ENCODE measurements at regions not wholly inside any gene's neighbourhood (a gene's known extent, or its start where the extent isn't known, plus 50 kb on each side); places are given as distances from the start of the nearest gene placed in this dataset.

DNA sequence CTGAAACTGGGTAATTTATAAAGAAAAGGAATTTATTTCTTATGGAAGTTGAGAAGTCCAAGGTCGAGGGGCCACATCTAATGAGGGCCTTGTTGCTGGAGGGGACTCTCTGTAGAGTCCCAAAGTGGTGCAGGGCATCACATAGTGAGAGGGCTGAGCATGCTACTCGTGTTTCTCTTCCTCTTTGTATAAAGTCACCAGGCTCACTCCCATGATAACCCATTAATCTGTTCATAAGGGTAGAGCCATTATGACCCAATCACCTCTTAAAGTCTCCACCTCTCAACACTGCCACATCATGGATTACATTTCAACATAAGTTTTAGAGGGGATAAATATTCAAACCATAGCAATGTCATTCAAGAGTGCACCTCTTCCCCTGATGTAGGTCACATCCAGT lies 79.1 kb upstream of the ATP2B1 start:
- no peaks in the 10 kb centered on the region for H3K9me3 ChIP-seq
- ATAC-seq (ENCODE audit: insufficient number of reproducible peaks, low FRiP score, low read depth): no peak
- H3K4me1 ChIP-seq (ENCODE audit: control insufficient read depth in 1 of 2, low read depth in 2 of 2): no peaks in the 10 kb centered on the region
- TF ChIP-seq, protein P1, sequence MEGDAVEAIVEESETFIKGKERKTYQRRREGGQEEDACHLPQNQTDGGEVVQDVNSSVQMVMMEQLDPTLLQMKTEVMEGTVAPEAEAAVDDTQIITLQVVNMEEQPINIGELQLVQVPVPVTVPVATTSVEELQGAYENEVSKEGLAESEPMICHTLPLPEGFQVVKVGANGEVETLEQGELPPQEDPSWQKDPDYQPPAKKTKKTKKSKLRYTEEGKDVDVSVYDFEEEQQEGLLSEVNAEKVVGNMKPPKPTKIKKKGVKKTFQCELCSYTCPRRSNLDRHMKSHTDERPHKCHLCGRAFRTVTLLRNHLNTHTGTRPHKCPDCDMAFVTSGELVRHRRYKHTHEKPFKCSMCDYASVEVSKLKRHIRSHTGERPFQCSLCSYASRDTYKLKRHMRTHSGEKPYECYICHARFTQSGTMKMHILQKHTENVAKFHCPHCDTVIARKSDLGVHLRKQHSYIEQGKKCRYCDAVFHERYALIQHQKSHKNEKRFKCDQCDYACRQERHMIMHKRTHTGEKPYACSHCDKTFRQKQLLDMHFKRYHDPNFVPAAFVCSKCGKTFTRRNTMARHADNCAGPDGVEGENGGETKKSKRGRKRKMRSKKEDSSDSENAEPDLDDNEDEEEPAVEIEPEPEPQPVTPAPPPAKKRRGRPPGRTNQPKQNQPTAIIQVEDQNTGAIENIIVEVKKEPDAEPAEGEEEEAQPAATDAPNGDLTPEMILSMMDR (IDR thresholded peaks at IDR 0.05): no peak
- no peaks in the 10 kb centered on the region for H3K36me3 ChIP-seq
- no peak overlapping the region for H3K27ac ChIP-seq
- H3K4me3 ChIP-seq: no peak overlapping the region
- H3K27me3 ChIP-seq (replicated peaks; ENCODE audit: insufficient read depth): no peaks in the 10 kb centered on the region
- no peak for DNase-seq (ENCODE audit: low spot score)

DNA sequence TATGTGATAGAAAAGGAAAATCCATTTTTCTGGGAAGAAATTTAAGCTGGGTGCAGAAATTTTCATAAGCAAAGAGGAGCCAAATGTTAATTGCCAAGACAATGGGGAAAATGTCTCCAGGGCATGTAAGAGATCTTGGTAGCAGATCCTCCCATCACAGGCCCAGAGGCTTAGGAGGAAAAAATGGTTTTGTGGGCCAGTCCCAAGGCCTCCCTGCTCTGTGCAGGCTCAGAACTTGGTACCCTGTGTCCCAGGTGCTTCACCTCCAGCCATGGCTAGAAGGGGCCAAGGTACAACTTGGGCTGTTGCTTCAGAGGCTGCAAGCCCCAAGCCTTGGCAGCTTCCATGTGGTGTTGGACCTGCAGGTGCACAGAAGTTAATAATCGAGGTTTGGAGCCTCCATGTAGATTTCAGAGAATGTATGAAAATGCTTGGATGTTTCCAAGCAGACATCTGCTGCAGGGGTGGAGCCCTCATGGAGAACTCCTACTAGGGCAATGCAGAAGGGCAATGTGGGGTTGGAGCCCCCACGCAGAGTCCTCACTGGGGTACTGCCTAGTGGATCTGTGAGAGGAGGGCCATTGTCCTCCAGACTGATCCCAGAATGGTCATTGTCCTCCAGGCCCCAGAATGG lies 77.7 kb upstream of the ATP2B1 start:
- DNase-seq (ENCODE audit: low spot score) (no peak), ATAC-seq (ENCODE audit: insufficient number of reproducible peaks, low FRiP score, low read depth) (no peak)
- TF ChIP-seq, protein P1 (IDR thresholded peaks at IDR 0.05): no peak
- Histone ChIP-seq H3K4me1 (ENCODE audit: control insufficient read depth in 1 of 2, low read depth in 2 of 2) (no peaks in the 10 kb centered on the region), H3K4me3 (no peak overlapping the region), H3K9me3 (no peaks in the 10 kb centered on the region), H3K27ac (no peak overlapping the region), H3K36me3 (no peaks in the 10 kb centered on the region), H3K27me3 (replicated peaks; ENCODE audit: insufficient read depth) (no peaks in the 10 kb centered on the region)

DNA sequence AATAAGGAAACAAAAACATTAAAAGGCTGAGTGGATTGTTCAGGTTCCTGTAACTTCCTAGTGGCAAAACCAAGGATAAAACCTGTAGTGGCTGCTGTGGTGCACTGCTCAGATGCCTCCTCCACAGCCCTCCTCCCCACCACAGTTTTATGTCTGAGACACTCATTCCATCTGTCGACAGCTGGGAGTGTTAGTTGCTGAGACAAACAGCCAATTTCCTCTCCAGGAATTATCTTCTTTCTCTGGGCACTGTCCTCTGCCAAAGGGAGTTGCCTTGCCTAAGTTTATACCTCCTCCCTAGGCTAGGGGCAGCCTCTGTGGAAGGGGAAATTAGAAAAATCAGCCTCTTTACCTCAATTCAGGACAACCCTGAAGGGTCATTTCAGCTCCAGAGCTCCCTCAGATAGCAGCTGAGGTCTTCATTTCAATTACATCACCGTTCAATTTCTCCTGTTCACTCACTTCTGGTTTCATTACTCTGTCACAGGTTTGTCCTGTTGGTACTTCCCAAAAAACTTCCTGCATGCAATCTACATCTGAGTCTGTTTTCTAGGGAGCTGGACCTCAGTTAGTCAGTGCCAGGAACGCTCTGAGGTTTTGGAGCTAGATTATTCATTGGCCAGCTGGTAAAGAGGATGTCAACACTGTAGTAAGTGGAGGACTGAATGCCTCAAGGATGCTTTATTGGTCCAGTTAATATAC lies 74.9 kb upstream of the ATP2B1 start:
- TF ChIP-seq, protein P1 (IDR thresholded peaks at IDR 0.05): no peak
- ATAC-seq (ENCODE audit: insufficient number of reproducible peaks, low FRiP score, low read depth) (no peak), DNase-seq (ENCODE audit: low spot score) (no peak)
- Histone ChIP-seq H3K9me3 (no peaks in the 10 kb centered on the region), H3K27ac (no peak overlapping the region), H3K4me1 (ENCODE audit: control insufficient read depth in 1 of 2, low read depth in 2 of 2) (no peaks in the 10 kb centered on the region), H3K36me3 (no peaks in the 10 kb centered on the region), H3K4me3 (no peak overlapping the region), H3K27me3 (replicated peaks; ENCODE audit: insufficient read depth) (no peaks in the 10 kb centered on the region)

DNA sequence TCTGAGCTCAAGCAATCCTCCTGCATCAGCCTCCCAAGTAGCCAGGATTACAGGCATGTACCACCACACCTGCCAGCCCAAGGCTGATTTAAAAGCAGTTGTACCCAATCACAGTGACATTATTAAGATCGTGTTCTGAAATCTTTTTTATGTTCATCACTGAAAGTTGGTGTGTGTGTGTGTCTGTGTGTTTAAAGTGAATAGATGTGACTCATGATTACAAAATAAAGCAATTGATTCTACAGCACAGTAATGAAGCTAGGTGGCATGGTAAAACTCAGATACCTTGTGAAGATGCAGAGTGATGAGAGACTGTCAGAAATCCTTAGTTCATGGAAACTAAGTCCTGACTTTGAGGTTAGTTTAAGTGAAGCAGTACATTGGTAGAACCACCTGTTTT lies 74.2 kb upstream of the ATP2B1 start:
- no peaks in the 10 kb centered on the region for H3K9me3 ChIP-seq
- DNase-seq (ENCODE audit: low spot score) (no peak), ATAC-seq (ENCODE audit: insufficient number of reproducible peaks, low FRiP score, low read depth) (no peak)
- no peaks in the 10 kb centered on the region for H3K4me1 ChIP-seq (ENCODE audit: control insufficient read depth in 1 of 2, low read depth in 2 of 2)
- no peak overlapping the region for H3K27ac ChIP-seq
- TF ChIP-seq, protein P1 (IDR thresholded peaks at IDR 0.05): no peak
- H3K36me3 ChIP-seq: no peaks in the 10 kb centered on the region
- no peak overlapping the region for H3K4me3 ChIP-seq
- no peaks in the 10 kb centered on the region for H3K27me3 ChIP-seq (replicated peaks; ENCODE audit: insufficient read depth)

DNA sequence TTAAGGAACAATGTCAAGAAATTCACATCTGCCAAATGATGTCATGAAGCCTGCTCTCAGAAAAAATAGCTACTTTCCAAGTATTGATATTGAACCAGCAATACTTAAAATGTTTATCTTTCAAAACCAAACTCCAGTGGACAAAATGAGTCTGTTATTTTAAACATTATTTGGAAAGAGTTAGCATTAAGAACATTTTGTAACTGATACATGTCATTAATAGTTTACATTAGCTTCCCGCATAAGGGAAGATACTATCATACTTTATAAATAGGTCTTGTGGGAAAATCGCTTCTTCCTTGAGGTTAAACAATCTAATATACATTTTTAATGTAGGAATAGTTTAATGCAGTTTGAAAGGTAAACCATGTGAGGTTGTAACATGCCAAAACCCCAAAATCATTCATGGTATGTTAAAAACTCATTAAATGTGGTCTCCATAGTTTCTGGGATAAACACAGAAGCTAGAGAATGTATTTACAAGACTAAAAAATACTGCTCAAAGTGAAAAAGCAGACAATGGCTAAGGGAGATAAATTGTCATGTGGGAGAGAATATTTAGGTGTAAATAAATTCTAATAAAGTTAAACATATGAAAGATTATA lies 73.4 kb upstream of the ATP2B1 start:
- DNase-seq (ENCODE audit: low spot score) (no peak), ATAC-seq (ENCODE audit: insufficient number of reproducible peaks, low FRiP score, low read depth) (no peak)
- H3K4me1 ChIP-seq (ENCODE audit: control insufficient read depth in 1 of 2, low read depth in 2 of 2): no peaks in the 10 kb centered on the region
- H3K4me3 ChIP-seq: no peak overlapping the region
- no peaks in the 10 kb centered on the region for H3K27me3 ChIP-seq (replicated peaks; ENCODE audit: insufficient read depth)
- TF ChIP-seq, protein P1 (IDR thresholded peaks at IDR 0.05): no peak
- no peak overlapping the region for H3K27ac ChIP-seq
- H3K36me3 ChIP-seq: no peaks in the 10 kb centered on the region
- H3K9me3 ChIP-seq: no peaks in the 10 kb centered on the region
